ENCODE measurements at regions not wholly inside any gene's neighbourhood (a gene's known extent, or its start where the extent isn't known, plus 50 kb on each side); places are given as distances from the start of the nearest gene placed in this dataset.

- DNase-seq (ENCODE audit: low read depth, low spot score), result no peak
Measured at GRCh38 chr10:10417671-10418070, 600.0 kb upstream of the CELF2 start.

- no peak for DNase-seq (ENCODE audit: low read depth, low spot score)
Measured at GRCh38 chr10:10418387-10418786, 599.3 kb upstream of the CELF2 start.

- DNase-seq (ENCODE audit: low read depth, low spot score), result no peak
Measured at GRCh38 chr10:10421071-10421470, 596.6 kb upstream of the CELF2 start.

GRCh38 chr10:10431422-10432066, 586.1 kb upstream of the CELF2 start:
- DNase-seq (ENCODE audit: low read depth, low spot score), result no peak

DNA sequence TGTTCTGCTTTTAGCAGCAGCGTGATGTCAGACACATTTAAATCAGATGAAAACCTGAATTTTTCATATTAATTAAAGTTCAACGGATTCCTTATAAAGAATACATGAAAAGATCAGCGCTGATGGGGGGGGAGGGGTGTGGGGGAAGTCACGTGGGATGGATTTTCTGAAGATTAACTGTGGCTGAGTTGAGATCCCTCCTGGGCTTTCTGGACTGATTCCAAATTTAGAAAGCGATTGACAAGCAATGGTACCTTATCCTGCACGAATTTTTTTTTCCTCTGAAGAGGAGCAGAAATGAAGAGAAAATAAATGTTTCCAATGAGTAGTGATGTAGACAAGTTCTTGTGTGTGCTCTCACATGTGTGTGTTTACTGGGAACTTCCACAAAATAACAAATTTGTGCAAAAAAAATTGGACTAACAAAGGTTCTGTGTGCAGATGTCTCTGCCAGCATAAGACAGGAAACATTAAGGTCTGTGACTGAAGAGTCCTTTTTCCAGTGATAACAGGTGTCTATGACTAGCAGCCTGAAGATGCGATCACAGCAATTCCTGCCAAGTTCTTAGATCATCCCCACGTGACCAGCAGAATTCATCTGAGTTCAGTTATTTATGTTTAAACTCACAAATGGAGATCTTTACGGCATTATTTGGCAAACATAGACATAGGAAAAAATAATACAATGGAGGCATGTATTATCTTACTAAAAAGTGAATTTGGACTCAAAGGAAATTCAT, 585.2 kb upstream of the CELF2 start:
- no peak for DNase-seq (ENCODE audit: low read depth, low spot score)

DNA sequence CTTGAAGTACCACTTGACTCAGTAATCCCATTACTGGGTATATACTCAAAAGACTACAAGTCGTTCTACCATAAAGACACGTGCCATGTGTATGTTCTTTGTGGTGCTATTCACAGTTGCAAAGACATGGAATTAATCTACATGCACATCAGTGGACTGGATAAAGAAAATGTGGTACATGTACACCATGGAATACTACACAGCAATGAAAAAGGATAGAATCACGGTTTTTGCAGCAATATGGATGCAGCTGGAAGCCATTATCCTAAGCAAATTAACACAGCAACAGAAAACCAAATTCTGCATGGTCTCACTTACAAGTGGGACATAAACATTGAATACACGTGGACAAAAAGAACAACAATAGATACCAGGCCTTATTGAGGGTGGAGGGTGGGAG, 583.4 kb upstream of the CELF2 start:
- no peak for DNase-seq (ENCODE audit: low read depth, low spot score)

- DNase-seq (ENCODE audit: low read depth, low spot score), result no peak
Measured at GRCh38 chr10:10437886-10438285, 579.8 kb upstream of the CELF2 start.

DNA sequence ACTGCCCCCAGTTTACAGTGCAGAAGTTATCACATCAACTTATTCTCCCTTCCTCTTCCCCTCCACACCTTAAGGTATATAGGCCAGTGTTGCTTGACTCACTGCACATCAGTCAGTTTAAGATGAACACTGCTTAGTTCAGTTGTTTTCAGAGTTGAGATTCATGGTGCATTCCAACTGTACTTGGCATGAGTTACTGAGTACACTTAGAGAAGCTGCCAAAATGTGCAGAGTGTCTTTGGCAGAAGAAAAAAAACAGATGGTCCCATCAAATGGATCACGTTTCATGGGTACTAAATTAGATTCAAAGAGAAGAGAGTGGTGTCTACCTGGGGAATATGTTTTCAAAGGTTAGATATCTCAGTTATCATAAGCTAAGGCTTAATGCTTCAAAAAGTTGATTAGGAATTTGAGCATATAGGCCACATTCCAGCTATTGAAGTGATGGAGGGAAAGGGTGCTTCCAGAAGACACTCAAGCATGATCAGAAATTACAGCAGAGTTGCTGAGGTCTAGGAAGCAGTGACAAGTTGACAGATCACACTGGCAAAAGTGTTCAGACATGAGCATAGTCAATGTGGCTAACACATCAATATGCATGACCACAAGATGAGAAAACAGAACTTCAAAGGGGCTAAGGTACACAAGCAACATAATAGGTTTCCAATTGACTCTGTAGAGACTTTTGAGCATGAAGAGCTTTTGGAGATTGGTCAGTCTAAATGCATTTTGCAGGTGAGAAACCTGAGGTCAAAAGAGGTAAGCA, 579.2 kb upstream of the CELF2 start:
- no peak for DNase-seq (ENCODE audit: low read depth, low spot score)

- no peak for DNase-seq (ENCODE audit: low read depth, low spot score)
Measured at GRCh38 chr10:10456856-10457255, 560.8 kb upstream of the CELF2 start.

DNA sequence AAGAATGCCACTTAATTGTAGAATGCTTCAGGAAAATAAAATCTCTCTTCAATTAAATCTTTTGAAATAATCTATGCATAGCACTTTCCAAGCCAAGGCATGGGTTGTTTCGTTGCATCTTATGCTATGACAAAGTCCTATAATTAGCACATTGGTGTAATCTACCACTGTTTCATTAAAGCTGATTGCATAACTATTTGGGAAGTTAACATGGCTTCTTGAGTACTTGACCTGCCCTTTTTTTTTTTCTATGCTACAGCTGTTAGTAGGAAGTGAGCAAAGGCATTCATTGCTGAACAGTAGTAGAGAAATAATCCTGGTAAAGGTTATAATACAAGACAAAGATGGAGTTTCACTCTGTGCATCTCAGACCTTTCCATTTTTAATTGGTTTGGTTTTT, 557.2 kb upstream of the CELF2 start:
- DNase-seq (ENCODE audit: low read depth, low spot score), result no peak

GRCh38 chr10:10462151-10462941, 555.3 kb upstream of the CELF2 start:
- no peak for DNase-seq (ENCODE audit: low read depth, low spot score)

GRCh38 chr10:10471758-10472157, 545.9 kb upstream of the CELF2 start:
- no peak for DNase-seq (ENCODE audit: low read depth, low spot score)

DNA sequence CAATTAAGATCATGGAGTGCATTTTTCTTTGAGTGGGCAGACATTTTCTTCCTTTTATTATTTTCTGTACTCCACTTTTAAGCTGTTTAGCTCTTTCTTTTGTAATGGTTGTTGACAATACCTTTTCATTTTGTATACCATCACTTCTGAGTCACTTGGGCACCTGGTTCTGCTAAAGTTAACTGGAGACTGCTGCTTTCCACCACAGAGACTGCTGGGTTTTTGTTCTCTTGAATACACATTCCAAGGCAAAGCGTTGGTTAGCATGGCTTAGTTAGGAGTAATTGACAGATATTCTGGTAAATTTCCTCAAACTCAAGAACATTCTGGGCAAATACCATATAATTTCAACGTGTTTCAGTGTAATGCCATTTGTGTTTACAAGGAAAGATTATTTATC, 541.9 kb upstream of the CELF2 start:
- DNase-seq (ENCODE audit: low read depth, low spot score), result no peak

DNA sequence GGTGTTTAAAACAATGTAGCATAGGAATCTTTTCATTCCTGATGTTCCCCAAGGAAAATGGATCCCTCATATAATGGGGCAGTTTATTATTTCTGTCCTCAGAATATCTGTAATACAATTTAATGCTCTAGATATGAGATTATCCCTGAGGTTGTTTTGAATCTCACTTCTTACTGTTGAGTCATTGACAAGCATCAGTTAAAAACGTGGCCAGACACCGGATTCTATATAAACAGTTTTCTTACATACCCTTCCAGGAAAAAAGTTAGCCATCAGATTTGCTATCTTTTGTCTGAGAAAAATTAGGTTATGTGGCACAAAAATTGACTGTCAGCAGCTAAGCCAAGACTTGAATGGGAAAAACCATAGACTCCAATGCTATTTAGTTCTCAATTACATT, 539.8 kb upstream of the CELF2 start:
- DNase-seq (ENCODE audit: low read depth, low spot score), result no peak

GRCh38 chr10:10479465-10479864, 538.2 kb upstream of the CELF2 start:
- DNase-seq (ENCODE audit: low read depth, low spot score), result no peak

DNA sequence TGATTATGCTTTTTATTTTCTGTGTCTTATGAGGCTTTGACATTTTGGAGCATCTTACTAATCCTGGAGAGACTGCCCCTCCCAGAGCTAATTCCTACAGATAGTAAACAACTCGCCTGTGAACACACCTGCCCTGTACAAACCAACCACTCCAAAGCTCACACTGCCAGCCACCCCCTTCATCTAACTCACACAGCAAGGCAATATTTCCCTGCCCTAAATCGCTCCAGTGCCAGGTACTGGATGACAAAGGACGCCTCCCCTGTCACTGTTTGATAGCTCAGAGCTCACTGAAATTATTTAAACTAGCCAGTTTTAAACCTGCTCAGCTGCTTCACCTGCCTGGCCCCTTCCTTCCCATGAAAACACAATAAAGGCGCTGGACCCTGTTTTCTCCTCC, 535.1 kb upstream of the CELF2 start:
- DNase-seq (ENCODE audit: low read depth, low spot score), result no peak

DNA sequence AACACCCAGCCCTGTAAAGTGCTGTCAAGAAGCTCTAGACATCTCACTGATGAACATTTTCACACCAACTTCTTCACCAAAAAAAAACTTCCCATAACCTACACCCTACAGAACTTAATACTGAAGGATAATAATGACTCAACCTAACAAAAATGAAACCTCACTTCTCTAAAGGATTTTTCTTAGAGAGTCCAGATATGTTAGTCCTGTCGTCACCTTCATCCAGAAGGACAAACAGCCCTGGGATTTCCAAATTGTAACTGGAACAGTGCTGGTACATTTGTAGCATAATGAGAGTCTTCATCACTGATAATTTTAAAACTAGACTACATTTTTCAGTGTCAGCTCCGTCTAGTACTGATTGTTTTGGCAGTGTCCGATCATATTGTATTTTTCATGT, 528.6 kb upstream of the CELF2 start:
- no peak for DNase-seq (ENCODE audit: low read depth, low spot score)

- no peak for DNase-seq (ENCODE audit: low read depth, low spot score)
Measured at GRCh38 chr10:10489805-10490571, 527.7 kb upstream of the CELF2 start.

DNA sequence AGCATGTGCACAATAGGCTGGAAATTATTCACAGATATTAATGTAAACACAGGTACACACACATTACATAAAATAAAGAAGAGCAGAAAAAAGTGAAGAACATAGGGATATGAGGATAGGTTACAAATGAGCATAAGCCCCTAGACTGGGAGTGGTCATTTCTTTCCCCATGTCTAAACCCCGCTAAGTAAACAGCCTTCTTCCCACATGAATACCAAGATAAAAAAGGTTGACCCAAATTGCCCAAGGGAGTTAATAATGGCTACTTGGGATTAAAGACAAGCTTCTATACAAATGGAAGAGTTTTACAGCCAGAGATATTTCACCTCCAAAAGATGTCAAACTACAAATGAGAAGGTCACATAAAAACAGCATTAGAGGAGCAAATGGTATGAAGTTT, 527.1 kb upstream of the CELF2 start:
- DNase-seq (ENCODE audit: low read depth, low spot score), result no peak

DNA sequence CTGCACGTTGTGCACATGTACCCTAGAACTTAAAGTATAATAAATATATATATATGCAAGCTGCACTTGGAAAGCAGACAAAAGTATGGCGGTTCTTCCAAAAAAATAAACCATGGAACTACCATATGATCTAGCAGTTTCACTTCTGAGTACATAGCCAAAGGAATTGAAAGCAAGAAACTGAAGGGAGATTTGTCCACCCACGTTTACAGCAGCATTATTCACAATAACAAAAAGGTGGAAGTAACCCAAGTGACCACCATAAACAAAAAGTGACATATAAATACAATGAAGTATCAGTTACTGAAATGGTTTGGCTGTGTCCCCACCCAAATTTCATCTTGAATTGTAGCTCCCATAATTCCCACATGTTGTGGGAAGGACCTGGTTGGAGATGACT, 525.3 kb upstream of the CELF2 start:
- no peak for DNase-seq (ENCODE audit: low read depth, low spot score)

DNA sequence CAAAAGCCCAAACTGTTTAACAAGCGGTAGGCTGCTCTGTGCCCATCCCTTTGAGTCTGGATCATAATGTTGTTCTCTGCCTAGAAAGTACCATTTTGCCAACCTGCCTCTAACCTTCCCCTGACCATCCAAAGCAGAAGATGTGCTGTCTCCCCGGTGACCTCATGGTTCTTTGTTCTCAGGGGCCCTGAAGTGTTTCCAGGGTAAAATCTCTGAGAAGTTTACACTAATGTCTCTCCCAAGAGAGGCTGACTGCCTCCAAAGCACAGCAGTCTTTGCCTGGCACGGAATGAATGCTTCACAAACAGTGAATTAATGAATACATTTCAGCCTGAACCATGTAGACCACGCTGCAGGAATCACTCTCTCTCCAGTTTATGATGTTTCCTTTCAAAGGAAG, 523.8 kb upstream of the CELF2 start:
- DNase-seq (ENCODE audit: low read depth, low spot score), result no peak
